ENCODE measurements at regions not wholly inside any gene's neighbourhood (a gene's known extent, or its start where the extent isn't known, plus 50 kb on each side); places are given as distances from the start of the nearest gene placed in this dataset.

DNA sequence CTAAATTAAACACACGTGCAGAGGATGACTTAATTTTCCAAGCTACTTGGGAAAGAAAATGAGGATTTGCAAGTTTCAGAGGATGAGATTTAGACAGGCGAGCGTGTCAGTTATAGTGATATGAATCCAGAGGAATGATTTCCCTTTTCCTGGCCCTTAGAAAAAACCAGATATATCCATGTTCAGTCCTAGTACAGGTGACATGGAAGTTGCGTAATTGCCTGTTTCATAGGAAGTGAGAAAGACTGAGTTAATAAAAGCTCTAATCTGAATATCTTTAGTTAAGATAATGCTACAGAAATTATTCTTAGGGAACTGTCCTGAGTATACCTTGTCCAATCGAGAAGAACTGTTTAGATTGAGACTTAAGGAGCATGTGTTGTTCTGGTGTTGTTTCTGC lies 490.5 kb downstream of the ZNF385D start:
- Histone ChIP-seq H3K4me3 (ENCODE audit: low read depth in 1 of 2, low read length in 2 of 2) (no peak overlapping the region), H3K27me3 (ENCODE audit: control insufficient read depth in 1 of 2, insufficient read depth in 2 of 2, low read length in 2 of 2) (no peaks in the 10 kb centered on the region), H3K9me3 (ENCODE audit: control insufficient read depth in 2 of 2, insufficient read depth in 1 of 2, low read depth in 1 of 2, low read length in 1 of 2) (peaks cover 0 to under 1% of the 10 kb centered on the region in 2 donors), H3K4me1 (ENCODE audit: control insufficient read depth in 2 of 2, insufficient read depth in 2 of 2, low read length in 1 of 2) (no peaks in the 10 kb centered on the region), H3K27ac (ENCODE audit: low read depth in 2 of 2, low read length in 1 of 2) (no peak overlapping the region), H3K36me3 (ENCODE audit: control insufficient read depth in 2 of 2, insufficient read depth in 2 of 2, low read length in 1 of 2) (no peaks in the 10 kb centered on the region)
- WGBS, 2 donors, result 72 to 73% methylated on average over 5 of the region's 5 CpGs

DNA sequence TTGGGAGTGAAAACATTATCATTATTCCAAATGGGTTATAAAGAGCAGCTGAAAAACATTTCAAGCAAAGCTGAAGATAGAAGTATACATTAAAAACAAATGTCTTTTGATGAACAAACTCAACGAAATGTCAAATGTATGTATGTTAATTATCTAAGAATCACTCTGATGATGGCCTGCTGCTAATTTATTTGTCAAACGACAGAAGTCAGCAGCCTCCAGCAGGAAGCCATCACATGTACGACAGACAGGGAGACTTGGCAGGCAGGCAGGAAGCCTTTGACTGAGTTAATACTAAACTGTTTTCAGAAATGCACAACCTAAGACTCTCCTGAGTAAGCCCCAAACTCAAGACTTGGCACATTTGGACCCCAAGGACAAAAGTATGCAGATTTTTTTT lies 491.1 kb downstream of the ZNF385D start:
- peaks cover 0 to 3% of the 10 kb centered on the region in 2 donors for H3K9me3 ChIP-seq (ENCODE audit: control insufficient read depth in 2 of 2, insufficient read depth in 1 of 2, low read depth in 1 of 2, low read length in 1 of 2)
- WGBS, 2 donors, result 30 to 35% methylated on average over 3 of the region's 3 CpGs
- H3K4me3 ChIP-seq (ENCODE audit: low read depth in 1 of 2, low read length in 2 of 2), result no peak overlapping the region
- H3K27ac ChIP-seq (ENCODE audit: low read depth in 2 of 2, low read length in 1 of 2), result no peak overlapping the region
- H3K4me1 ChIP-seq (ENCODE audit: control insufficient read depth in 2 of 2, insufficient read depth in 2 of 2, low read length in 1 of 2), result no peaks in the 10 kb centered on the region
- H3K36me3 ChIP-seq (ENCODE audit: control insufficient read depth in 2 of 2, insufficient read depth in 2 of 2, low read length in 1 of 2), result no peaks in the 10 kb centered on the region
- H3K27me3 ChIP-seq (ENCODE audit: control insufficient read depth in 1 of 2, insufficient read depth in 2 of 2, low read length in 2 of 2), result no peaks in the 10 kb centered on the region

GRCh38 chr3:21256932-21257331 lies 494.1 kb downstream of the ZNF385D start:
- H3K27me3 ChIP-seq (ENCODE audit: control insufficient read depth in 1 of 2, insufficient read depth in 2 of 2, low read length in 2 of 2), result no peaks in the 10 kb centered on the region
- H3K36me3 ChIP-seq (ENCODE audit: control insufficient read depth in 2 of 2, insufficient read depth in 2 of 2, low read length in 1 of 2), result no peaks in the 10 kb centered on the region
- H3K4me1 ChIP-seq (ENCODE audit: control insufficient read depth in 2 of 2, insufficient read depth in 2 of 2, low read length in 1 of 2), result no peaks in the 10 kb centered on the region
- H3K9me3 ChIP-seq (ENCODE audit: control insufficient read depth in 2 of 2, insufficient read depth in 1 of 2, low read depth in 1 of 2, low read length in 1 of 2), result peaks cover 0 to 3% of the 10 kb centered on the region in 2 donors
- WGBS, 2 donors, result 15 to 33% methylated on average over 1 of the region's 1 CpG
- no peak overlapping the region for H3K4me3 ChIP-seq (ENCODE audit: low read depth in 1 of 2, low read length in 2 of 2)
- H3K27ac ChIP-seq (ENCODE audit: low read depth in 2 of 2, low read length in 1 of 2), result no peak overlapping the region

GRCh38 chr3:21238661-21239060 lies 512.3 kb downstream of the ZNF385D start:
- H3K27me3 ChIP-seq (ENCODE audit: control insufficient read depth in 1 of 2, insufficient read depth in 2 of 2, low read length in 2 of 2), result no peaks in the 10 kb centered on the region
- 72 to 79% methylated on average over 2 of the region's 2 CpGs for WGBS, 2 donors
- no peak overlapping the region for H3K27ac ChIP-seq (ENCODE audit: low read depth in 2 of 2, low read length in 1 of 2)
- no peaks in the 10 kb centered on the region for H3K36me3 ChIP-seq (ENCODE audit: control insufficient read depth in 2 of 2, insufficient read depth in 2 of 2, low read length in 1 of 2)
- H3K4me1 ChIP-seq (ENCODE audit: control insufficient read depth in 2 of 2, insufficient read depth in 2 of 2, low read length in 1 of 2), result no peaks in the 10 kb centered on the region
- H3K4me3 ChIP-seq (ENCODE audit: low read depth in 1 of 2, low read length in 2 of 2), result no peak overlapping the region
- H3K9me3 ChIP-seq (ENCODE audit: control insufficient read depth in 2 of 2, insufficient read depth in 1 of 2, low read depth in 1 of 2, low read length in 1 of 2), result no peaks in the 10 kb centered on the region

GRCh38 chr3:21237638-21238037 lies 513.4 kb downstream of the ZNF385D start:
- Histone ChIP-seq H3K9me3 (ENCODE audit: control insufficient read depth in 2 of 2, insufficient read depth in 1 of 2, low read depth in 1 of 2, low read length in 1 of 2) (no peaks in the 10 kb centered on the region), H3K4me3 (ENCODE audit: low read depth in 1 of 2, low read length in 2 of 2) (no peak overlapping the region), H3K36me3 (ENCODE audit: control insufficient read depth in 2 of 2, insufficient read depth in 2 of 2, low read length in 1 of 2) (no peaks in the 10 kb centered on the region), H3K27me3 (ENCODE audit: control insufficient read depth in 1 of 2, insufficient read depth in 2 of 2, low read length in 2 of 2) (no peaks in the 10 kb centered on the region), H3K27ac (ENCODE audit: low read depth in 2 of 2, low read length in 1 of 2) (no peak overlapping the region), H3K4me1 (ENCODE audit: control insufficient read depth in 2 of 2, insufficient read depth in 2 of 2, low read length in 1 of 2) (no peaks in the 10 kb centered on the region)
- 56 to 66% methylated on average over 1 of the region's 1 CpG for WGBS, 2 donors

DNA sequence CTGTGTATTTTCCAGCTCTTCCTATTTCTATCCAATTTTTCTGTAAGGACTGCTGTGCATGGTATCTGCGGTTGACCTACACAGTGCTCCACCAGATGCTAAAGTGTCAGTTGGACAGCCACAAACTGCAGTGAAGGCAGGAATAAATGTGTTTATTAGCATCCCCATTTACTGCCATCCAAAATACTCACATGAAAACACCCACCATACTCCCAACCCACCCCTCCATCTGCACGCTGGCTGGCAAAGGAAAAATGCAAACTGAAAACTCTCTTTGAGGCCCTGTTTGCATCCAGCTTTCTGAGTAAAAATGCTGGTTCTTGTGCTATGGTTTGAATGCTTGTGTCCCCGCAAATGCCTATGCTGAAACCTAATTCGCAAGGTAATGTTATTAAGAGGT lies 515.5 kb downstream of the ZNF385D start:
- Histone ChIP-seq H3K4me3 (ENCODE audit: low read depth in 1 of 2, low read length in 2 of 2) (no peak overlapping the region), H3K27ac (ENCODE audit: low read depth in 2 of 2, low read length in 1 of 2) (no peak overlapping the region), H3K36me3 (ENCODE audit: control insufficient read depth in 2 of 2, insufficient read depth in 2 of 2, low read length in 1 of 2) (no peaks in the 10 kb centered on the region), H3K9me3 (ENCODE audit: control insufficient read depth in 2 of 2, insufficient read depth in 1 of 2, low read depth in 1 of 2, low read length in 1 of 2) (no peaks in the 10 kb centered on the region), H3K27me3 (ENCODE audit: control insufficient read depth in 1 of 2, insufficient read depth in 2 of 2, low read length in 2 of 2) (no peaks in the 10 kb centered on the region), H3K4me1 (ENCODE audit: control insufficient read depth in 2 of 2, insufficient read depth in 2 of 2, low read length in 1 of 2) (no peaks in the 10 kb centered on the region)
- WGBS, 2 donors, result 70 to 96% methylated on average over 4 of the region's 4 CpGs

DNA sequence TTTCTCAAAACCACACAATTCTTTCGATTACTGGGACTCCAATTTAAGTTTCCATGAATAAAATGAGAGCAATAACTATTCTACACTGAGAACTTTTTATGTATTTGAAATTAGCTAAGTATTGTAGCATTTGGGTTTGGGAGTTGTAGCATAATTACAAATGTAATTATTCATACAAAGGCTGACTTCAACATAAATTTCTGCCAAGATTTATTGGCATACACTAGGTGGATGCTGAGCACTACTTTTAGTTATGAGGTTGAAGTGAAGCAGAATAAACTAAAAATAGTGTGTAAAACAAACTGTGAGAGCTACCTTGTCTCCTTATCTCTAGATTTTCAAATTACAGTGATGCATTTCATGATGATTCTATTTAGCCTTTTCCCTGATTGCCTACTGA lies 516.1 kb downstream of the ZNF385D start:
- no peaks in the 10 kb centered on the region for H3K27me3 ChIP-seq (ENCODE audit: control insufficient read depth in 1 of 2, insufficient read depth in 2 of 2, low read length in 2 of 2)
- H3K36me3 ChIP-seq (ENCODE audit: control insufficient read depth in 2 of 2, insufficient read depth in 2 of 2, low read length in 1 of 2), result no peaks in the 10 kb centered on the region
- H3K4me3 ChIP-seq (ENCODE audit: low read depth in 1 of 2, low read length in 2 of 2), result no peak overlapping the region
- no peak overlapping the region for H3K27ac ChIP-seq (ENCODE audit: low read depth in 2 of 2, low read length in 1 of 2)
- H3K9me3 ChIP-seq (ENCODE audit: control insufficient read depth in 2 of 2, insufficient read depth in 1 of 2, low read depth in 1 of 2, low read length in 1 of 2), result no peaks in the 10 kb centered on the region
- no peaks in the 10 kb centered on the region for H3K4me1 ChIP-seq (ENCODE audit: control insufficient read depth in 2 of 2, insufficient read depth in 2 of 2, low read length in 1 of 2)
- 90 to 91% methylated on average over 1 of the region's 1 CpG for WGBS, 2 donors

GRCh38 chr3:21229426-21230135 lies 521.4 kb downstream of the ZNF385D start:
- Histone ChIP-seq H3K36me3 (ENCODE audit: control insufficient read depth in 2 of 2, insufficient read depth in 2 of 2, low read length in 1 of 2) (no peaks in the 10 kb centered on the region), H3K4me1 (ENCODE audit: control insufficient read depth in 2 of 2, insufficient read depth in 2 of 2, low read length in 1 of 2) (no peaks in the 10 kb centered on the region), H3K9me3 (ENCODE audit: control insufficient read depth in 2 of 2, insufficient read depth in 1 of 2, low read depth in 1 of 2, low read length in 1 of 2) (peaks cover 0 to 3% of the 10 kb centered on the region in 2 donors), H3K4me3 (ENCODE audit: low read depth in 1 of 2, low read length in 2 of 2) (no peak overlapping the region), H3K27me3 (ENCODE audit: control insufficient read depth in 1 of 2, insufficient read depth in 2 of 2, low read length in 2 of 2) (no peaks in the 10 kb centered on the region), H3K27ac (ENCODE audit: low read depth in 2 of 2, low read length in 1 of 2) (no peak overlapping the region)
- 58 to 73% methylated on average over 4 of the region's 4 CpGs for WGBS, 2 donors

DNA sequence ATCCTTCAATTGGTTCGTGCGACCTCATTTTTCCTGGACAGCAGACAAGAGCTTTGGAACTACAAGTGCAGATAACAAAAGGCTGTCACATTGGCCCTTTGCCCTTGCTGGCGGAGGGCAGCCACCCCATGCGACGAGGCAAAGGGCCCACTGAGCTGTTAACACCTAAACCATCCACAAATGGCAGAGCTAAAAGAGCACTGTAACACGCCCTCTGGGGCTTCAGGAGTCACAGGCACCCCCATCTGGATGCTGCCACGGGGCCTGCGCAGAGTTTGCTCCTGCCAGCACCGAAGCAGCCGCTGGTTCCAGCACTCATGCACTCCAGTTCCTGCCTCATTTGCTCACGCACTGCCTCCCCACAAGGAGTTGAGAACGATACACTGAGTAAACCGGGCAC lies 524.9 kb downstream of the ZNF385D start:
- H3K4me3 ChIP-seq (ENCODE audit: low read depth in 1 of 2, low read length in 2 of 2), result no peak overlapping the region

GRCh38 chr3:21220944-21221343 lies 530.1 kb downstream of the ZNF385D start:
- WGBS, 2 donors, result 89 to 93% methylated on average over 1 of the region's 1 CpG
- Histone ChIP-seq H3K4me1 (ENCODE audit: control insufficient read depth in 2 of 2, insufficient read depth in 2 of 2, low read length in 1 of 2) (no peaks in the 10 kb centered on the region), H3K4me3 (ENCODE audit: low read depth in 1 of 2, low read length in 2 of 2) (no peak overlapping the region), H3K36me3 (ENCODE audit: control insufficient read depth in 2 of 2, insufficient read depth in 2 of 2, low read length in 1 of 2) (no peaks in the 10 kb centered on the region), H3K9me3 (ENCODE audit: control insufficient read depth in 2 of 2, insufficient read depth in 1 of 2, low read depth in 1 of 2, low read length in 1 of 2) (peaks cover 0 to 3% of the 10 kb centered on the region in 2 donors), H3K27ac (ENCODE audit: low read depth in 2 of 2, low read length in 1 of 2) (no peak overlapping the region), H3K27me3 (ENCODE audit: control insufficient read depth in 1 of 2, insufficient read depth in 2 of 2, low read length in 2 of 2) (no peaks in the 10 kb centered on the region)

More for the DNA sequence above, 524.9 kb downstream of the ZNF385D start:
- Histone ChIP-seq H3K27ac (ENCODE audit: low read depth in 2 of 2, low read length in 1 of 2) (no peak overlapping the region), H3K9me3 (ENCODE audit: control insufficient read depth in 2 of 2, insufficient read depth in 1 of 2, low read depth in 1 of 2, low read length in 1 of 2) (peaks cover 0 to 3% of the 10 kb centered on the region in 2 donors), H3K4me1 (ENCODE audit: control insufficient read depth in 2 of 2, insufficient read depth in 2 of 2, low read length in 1 of 2) (no peaks in the 10 kb centered on the region), H3K36me3 (ENCODE audit: control insufficient read depth in 2 of 2, insufficient read depth in 2 of 2, low read length in 1 of 2) (no peaks in the 10 kb centered on the region), H3K27me3 (ENCODE audit: control insufficient read depth in 1 of 2, insufficient read depth in 2 of 2, low read length in 2 of 2) (no peaks in the 10 kb centered on the region)
- 84% methylated on average over 13 of the region's 13 CpGs for WGBS, 2 donors
